Epithelial cell of esophagus (primary cell): ENCODE measurements at regions not wholly inside any gene's neighbourhood (a gene's known extent, or its start where the extent isn't known, plus 50 kb on each side); places are given as distances from the start of the nearest gene placed in this dataset.

Experiments used
- DNase-seq: peaks from one replicate; pipeline ENCODE4 v3.0.0; 2010; ENCODE audit warnings: low read depth
- H3K4me3 ChIP-seq: 2 replicates; pipeline ENCODE4 v1.5.1; 2011; ENCODE audit warnings: mild to moderate bottlenecking, low read length, control low read depth
- TF ChIP-seq, protein P1 (sequence below): IDR thresholded peaks from 2 replicates; pipeline ENCODE4 v1.5.1; 2011; ENCODE audit warnings: low read depth, mild to moderate bottlenecking, low read length, control low read depth, inconsistent platforms; ENCODE audit not compliant: insufficient read depth; ENCODE audit errors: missing control alignments

GRCh38 chr12:103128862-103129501 is 171.5 kb downstream of the ASCL1 start:
- no peak for DNase-seq
- TF ChIP-seq, protein P1, sequence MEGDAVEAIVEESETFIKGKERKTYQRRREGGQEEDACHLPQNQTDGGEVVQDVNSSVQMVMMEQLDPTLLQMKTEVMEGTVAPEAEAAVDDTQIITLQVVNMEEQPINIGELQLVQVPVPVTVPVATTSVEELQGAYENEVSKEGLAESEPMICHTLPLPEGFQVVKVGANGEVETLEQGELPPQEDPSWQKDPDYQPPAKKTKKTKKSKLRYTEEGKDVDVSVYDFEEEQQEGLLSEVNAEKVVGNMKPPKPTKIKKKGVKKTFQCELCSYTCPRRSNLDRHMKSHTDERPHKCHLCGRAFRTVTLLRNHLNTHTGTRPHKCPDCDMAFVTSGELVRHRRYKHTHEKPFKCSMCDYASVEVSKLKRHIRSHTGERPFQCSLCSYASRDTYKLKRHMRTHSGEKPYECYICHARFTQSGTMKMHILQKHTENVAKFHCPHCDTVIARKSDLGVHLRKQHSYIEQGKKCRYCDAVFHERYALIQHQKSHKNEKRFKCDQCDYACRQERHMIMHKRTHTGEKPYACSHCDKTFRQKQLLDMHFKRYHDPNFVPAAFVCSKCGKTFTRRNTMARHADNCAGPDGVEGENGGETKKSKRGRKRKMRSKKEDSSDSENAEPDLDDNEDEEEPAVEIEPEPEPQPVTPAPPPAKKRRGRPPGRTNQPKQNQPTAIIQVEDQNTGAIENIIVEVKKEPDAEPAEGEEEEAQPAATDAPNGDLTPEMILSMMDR = no peak
- H3K4me3 ChIP-seq = no peak overlapping the region

DNA sequence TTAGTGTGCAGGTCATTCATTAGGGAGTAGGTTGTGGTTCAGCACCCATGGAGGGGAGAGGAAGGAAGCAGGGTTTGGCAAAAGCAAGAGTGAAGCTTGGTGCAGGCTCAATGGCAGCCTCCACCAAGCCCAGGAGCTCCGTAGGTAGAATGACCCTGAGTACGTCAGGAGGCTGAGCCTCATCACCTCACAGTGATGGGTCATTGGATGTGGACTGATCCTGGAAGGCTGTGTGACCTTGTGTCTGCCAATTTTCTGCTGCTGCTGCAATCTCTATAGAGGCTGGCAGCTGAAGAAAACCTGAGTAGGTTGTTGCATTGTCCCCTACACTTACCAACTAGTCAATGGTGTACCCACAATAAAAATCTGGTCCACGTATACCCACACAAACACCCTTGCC is 173.1 kb downstream of the ASCL1 start:
- TF ChIP-seq, protein P1 = no peak
- DNase-seq = no peak
- H3K4me3 ChIP-seq = no peak overlapping the region

DNA sequence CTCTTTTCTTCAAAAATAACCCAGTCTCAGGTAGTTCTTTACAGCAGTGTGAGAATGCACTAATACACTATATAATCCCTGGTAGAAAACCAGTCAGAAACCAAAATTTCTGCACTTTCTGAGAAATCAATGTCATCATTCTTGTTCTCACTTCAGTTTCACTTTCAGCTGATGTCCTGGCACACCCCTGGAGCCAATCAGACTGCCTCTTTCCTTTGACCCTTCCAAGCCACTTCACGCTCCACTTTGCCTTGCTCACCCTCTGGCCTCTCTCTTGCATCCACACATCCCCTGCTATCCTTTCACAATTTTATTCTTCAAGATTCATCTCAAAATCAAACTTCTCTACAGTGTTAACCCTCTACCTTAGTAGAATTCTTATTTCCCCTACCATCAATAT is 181.1 kb downstream of the ASCL1 start:
- no peak overlapping the region for H3K4me3 ChIP-seq
- no peak for DNase-seq
- TF ChIP-seq, protein P1 = no peak

DNA sequence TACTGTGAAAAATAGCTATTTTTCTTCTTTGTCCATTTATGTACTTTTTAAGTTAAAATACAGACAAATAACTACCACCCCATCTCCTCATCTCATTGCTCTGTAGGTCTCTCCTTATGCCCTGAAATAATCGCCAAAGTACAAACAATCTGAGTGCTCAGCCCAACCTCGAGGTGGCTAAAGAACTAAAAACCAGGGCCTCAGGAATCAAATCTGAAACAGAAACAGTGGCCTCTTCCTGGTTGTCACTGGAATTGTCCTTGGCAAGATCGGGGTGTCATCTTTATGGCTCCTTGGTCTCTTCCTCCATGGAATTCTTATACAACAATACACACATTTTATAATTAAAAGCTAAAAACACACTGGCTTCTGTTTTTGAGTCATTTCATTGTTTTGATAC is 182.4 kb downstream of the ASCL1 start:
- no peak overlapping the region for H3K4me3 ChIP-seq
- no peak for DNase-seq
- TF ChIP-seq, protein P1 = no peak

GRCh38 chr12:103140286-103140685 is 182.8 kb downstream of the ASCL1 start:
- TF ChIP-seq, protein P1 = no peak
- no peak overlapping the region for H3K4me3 ChIP-seq
- DNase-seq = no peak

DNA sequence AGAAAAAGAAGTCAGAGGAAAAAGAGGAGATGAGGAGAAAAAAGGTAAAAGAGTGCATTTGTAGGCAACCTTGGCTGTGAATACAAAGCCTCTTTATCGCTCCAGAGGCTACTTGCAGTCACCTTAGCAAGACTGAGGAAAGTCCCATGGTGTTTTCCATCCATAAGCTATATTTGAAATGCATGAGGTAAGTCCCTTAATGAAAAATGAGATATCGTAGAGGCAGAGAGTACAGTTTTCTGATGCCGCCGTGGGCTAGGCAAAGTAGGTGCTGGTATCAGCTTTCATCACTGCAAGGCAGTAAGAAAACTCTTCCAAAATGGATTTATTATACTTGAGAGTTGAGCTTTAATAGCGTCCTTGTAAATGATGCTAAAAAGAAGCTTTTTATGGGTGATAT is 186.8 kb downstream of the ASCL1 start:
- DNase-seq = no peak
- no peak overlapping the region for H3K4me3 ChIP-seq
- TF ChIP-seq, protein P1 = no peak

- TF ChIP-seq, protein P1 = no peak
- no peak overlapping the region for H3K4me3 ChIP-seq
- DNase-seq = no peak
Measured at GRCh38 chr12:103160622-103161021, 203.1 kb downstream of the ASCL1 start.
